Liver (tissue), 8 donors: ENCODE measurements at regions not wholly inside any gene's neighbourhood (a gene's known extent, or its start where the extent isn't known, plus 50 kb on each side); places are given as distances from the start of the nearest gene placed in this dataset.

Source experiments
- DNase-seq: peaks from one replicate; pipeline ENCODE4 v3.0.0-alpha.2; 2017; ENCODE audit warnings: low spot score
- H3K27ac ChIP-seq, 2 donors: one replicate each; pipeline ENCODE4 v1.7.0; 2013; ENCODE audit warnings: inconsistent platforms in 2 of 2, low read length in 2 of 2, control low read depth in 1 of 2, low read depth in 1 of 2, mild to moderate bottlenecking in 1 of 2
- H3K27me3 ChIP-seq, 4 donors: one replicate each; pipeline versions ENCODE4 v1.6.1 to v1.7.0; 2013; ENCODE audit warnings: low read length in 3 of 4, inconsistent platforms in 1 of 4, mild to moderate bottlenecking in 1 of 4, moderate library complexity in 1 of 4; ENCODE audit not compliant: control insufficient read depth in 4 of 4, insufficient read depth in 4 of 4
- H3K36me3 ChIP-seq, 4 donors: one replicate each; pipeline versions ENCODE4 v1.6.1 to v1.7.0; 2013; ENCODE audit warnings: low read length in 3 of 4, mild to moderate bottlenecking in 3 of 4, low read depth in 1 of 4, moderate library complexity in 1 of 4; ENCODE audit not compliant: control insufficient read depth in 4 of 4, insufficient read depth in 3 of 4
- H3K4me1 ChIP-seq, 4 donors: one replicate each; pipeline versions ENCODE4 v1.6.1 to v1.7.0; 2013; ENCODE audit warnings: low read length in 3 of 4, mild to moderate bottlenecking in 3 of 4, moderate library complexity in 1 of 4; ENCODE audit not compliant: control insufficient read depth in 4 of 4, insufficient read depth in 4 of 4
- H3K4me3 ChIP-seq, 3 donors: one replicate each; pipeline versions ENCODE4 v1.6.1 to v1.7.0; 2013; ENCODE audit warnings: low read length in 3 of 3, control low read depth in 1 of 3, low read depth in 1 of 3, mild to moderate bottlenecking in 1 of 3
- H3K9ac ChIP-seq, 2 donors: one replicate each; pipeline ENCODE4 v1.7.0; 2013; ENCODE audit warnings: low read length in 2 of 2, mild to moderate bottlenecking in 2 of 2, moderate library complexity in 2 of 2, control low read depth in 1 of 2, low read depth in 1 of 2
- H3K9me3 ChIP-seq, 4 donors: one replicate each; pipeline versions ENCODE4 v1.6.1 to v1.7.0; 2013; ENCODE audit warnings: low read length in 3 of 4; ENCODE audit not compliant: control insufficient read depth in 4 of 4
- ATF3 ChIP-seq: IDR thresholded peaks from 2 replicates; pipeline ENCODE4 v1.6.1; 2016; ENCODE audit warnings: antibody characterized with exemption
- CTCF ChIP-seq: fragments of 150-350 bp; IDR thresholded peaks from 2 replicates; pipeline ENCODE4 v1.5.1; 2017; ENCODE audit warnings: improper control_type of control experiment, low read depth, low read length; ENCODE audit not compliant: missing input control
- EGR1 ChIP-seq, 2 donors: IDR thresholded peaks; 2 replicates each; pipeline ENCODE4 v1.6.1; 2016 to 2018; ENCODE audit warnings: antibody characterized with exemption in 2 of 2, low read depth in 2 of 2
- FOXA1 ChIP-seq: IDR thresholded peaks from 2 replicates; pipeline ENCODE4 v1.6.1; 2016; ENCODE audit warnings: antibody characterized with exemption
- FOXA2 ChIP-seq: IDR thresholded peaks from 2 replicates; pipeline ENCODE4 v1.6.1; 2016; ENCODE audit warnings: antibody characterized with exemption
- GABPA ChIP-seq, 2 donors: IDR thresholded peaks in 1 of 2; conservative IDR thresholded peaks in 1 of 2; 2 replicates each; pipeline ENCODE4 v1.6.1; 2016; ENCODE audit warnings: antibody characterized with exemption in 2 of 2, mild to moderate bottlenecking in 1 of 2, moderate library complexity in 1 of 2
- HNF4A ChIP-seq, 2 donors: conservative IDR thresholded peaks; 2 replicates each; pipeline ENCODE4 v1.6.1; 2016; ENCODE audit warnings: antibody characterized with exemption in 2 of 2, mild to moderate bottlenecking in 2 of 2
- HNF4G ChIP-seq: IDR thresholded peaks from 2 replicates; pipeline ENCODE4 v1.6.1; 2016; ENCODE audit warnings: antibody characterized with exemption
- JUND ChIP-seq, 2 donors: IDR thresholded peaks; 2 replicates each; pipeline ENCODE4 v1.6.1; 2016; ENCODE audit warnings: antibody characterized with exemption in 2 of 2
- MAX ChIP-seq: IDR thresholded peaks from 2 replicates; pipeline ENCODE4 v1.6.1; 2016; ENCODE audit warnings: antibody characterized with exemption
- NR2F2 ChIP-seq: IDR thresholded peaks from 2 replicates; pipeline ENCODE4 v1.6.1; 2016; ENCODE audit warnings: antibody characterized with exemption
- RAD21 ChIP-seq, 2 donors: IDR thresholded peaks; 2 replicates each; pipeline ENCODE4 v1.6.1; 2016; ENCODE audit warnings: antibody characterized with exemption in 2 of 2, mild to moderate bottlenecking in 2 of 2
- RXRA ChIP-seq, 2 donors: IDR thresholded peaks; 2 replicates each; pipeline ENCODE4 v1.6.1; 2017 to 2018; ENCODE audit warnings: antibody characterized with exemption in 2 of 2, mild to moderate bottlenecking in 1 of 2
- SP1 ChIP-seq: IDR thresholded peaks from 2 replicates; pipeline ENCODE4 v1.6.1; 2018; ENCODE audit warnings: antibody characterized with exemption, mild to moderate bottlenecking
- TAF1 ChIP-seq: conservative IDR thresholded peaks from 2 replicates; pipeline ENCODE4 v1.6.1; 2016; ENCODE audit warnings: antibody characterized with exemption, mild to moderate bottlenecking
- YY1 ChIP-seq: IDR thresholded peaks from 2 replicates; pipeline ENCODE4 v1.6.1; 2016; ENCODE audit warnings: antibody characterized with exemption, mild to moderate bottlenecking
- ZBTB33 ChIP-seq: IDR thresholded peaks from 2 replicates; pipeline ENCODE4 v1.6.1; 2016; ENCODE audit warnings: antibody characterized with exemption
- WGBS: extraction: QIAGEN DNeasy Blood & Tissue Kit; methylation state at CpG from one replicate; pipeline ENCODE4 v1.1.7; 2013; 5-methylcytosine and 5-hydroxymethylcytosine counted together
- donor health status: healthy.
- donor health status: healthy.
- donor health status: healthy.
- donor health status: healthy.
- donor health status: healthy.

GRCh38 chr10:123595661-123596060, 70.5 kb upstream of the GPR26 start:
- Histone ChIP-seq H3K9me3 (peaks cover 0 to 4% (median 1%) of the 10 kb centered on the region in 4 donors), H3K27me3 (no peaks in the 10 kb centered on the region), H3K4me3 (no peak overlapping the region), H3K36me3 (no peaks in the 10 kb centered on the region), H3K4me1 (no peaks in the 10 kb centered on the region), H3K27ac (no peak overlapping the region), H3K9ac (no peak overlapping the region)
- no peak for DNase-seq
- WGBS, result 26% methylated on average over 2 of the region's 2 CpGs
- TF ChIP-seq HNF4G (no peak), CTCF (no peak), ZBTB33 (no peak), HNF4A (conservative IDR thresholded peaks at IDR 0.05) (no peak), TAF1 (no peak), JUND (IDR thresholded peaks at IDR 0.05) (no peak), GABPA (IDR thresholded peaks at IDR 0.05 in 1 of 2, conservative IDR thresholded peaks at IDR 0.05 in 1 of 2) (no peak), ATF3 (no peak), RAD21 (IDR thresholded peaks at IDR 0.05) (no peak), NR2F2 (no peak)

- no peak overlapping the region for H3K4me3 ChIP-seq
- H3K27ac ChIP-seq, result no peak overlapping the region
- peaks cover 0 to 6% (median 3%) of the 10 kb centered on the region in 4 donors for H3K9me3 ChIP-seq
- H3K36me3 ChIP-seq, result no peaks in the 10 kb centered on the region
- TF ChIP-seq MAX (no peak), JUND (IDR thresholded peaks at IDR 0.05) (no peak), EGR1 (IDR thresholded peaks at IDR 0.05; ENCODE audit: low read depth in 2 of 2) (no peak), ZBTB33 (no peak), HNF4G (no peak), HNF4A (conservative IDR thresholded peaks at IDR 0.05) (no peak), RXRA (IDR thresholded peaks at IDR 0.05) (no peak), YY1 (no peak), CTCF (no peak), TAF1 (no peak), FOXA1 (no peak), NR2F2 (no peak), GABPA (IDR thresholded peaks at IDR 0.05 in 1 of 2, conservative IDR thresholded peaks at IDR 0.05 in 1 of 2) (no peak), SP1 (no peak), ATF3 (no peak), FOXA2 (no peak)
- WGBS, result 71% methylated on average over 4 of the region's 4 CpGs
- no peaks in the 10 kb centered on the region for H3K4me1 ChIP-seq
- H3K27me3 ChIP-seq, result peaks cover 0 to 3% (median 0%) of the 10 kb centered on the region in 4 donors
- H3K9ac ChIP-seq, result no peak overlapping the region
- no peak for DNase-seq
Observed at GRCh38 chr10:123597676-123598075, 68.5 kb upstream of the GPR26 start.
